MM.1S (cell line): ENCODE measurements at regions not wholly inside any gene's neighbourhood (a gene's known extent, or its start where the extent isn't known, plus 50 kb on each side); places are given as distances from the start of the nearest gene placed in this dataset.

Experiments
- DNase-seq: peaks from one replicate; pipeline ENCODE4 v3.0.0-alpha.2; 2015
- H2AFZ ChIP-seq: fragments of 300-600 bp; sonication (generic); 2 replicates; pipeline ENCODE4 v1.6.0; 2016; ENCODE audit warnings: antibody characterized with exemption, low read length
- H3F3A ChIP-seq: fragments of 300-600 bp; sonication (generic); 2 replicates; pipeline ENCODE4 v1.6.1; 2016; ENCODE audit warnings: mild to moderate bottlenecking, antibody characterized with exemption, low read length, moderate library complexity, mixed read lengths; ENCODE audit not compliant: insufficient read depth
- H3K27ac ChIP-seq: fragments of 300-600 bp; sonication (generic); 2 replicates; pipeline ENCODE4 v1.5.1; 2016; ENCODE audit warnings: mild to moderate bottlenecking, low read length
- H3K27me3 ChIP-seq: fragments of 300-600 bp; sonication (generic); replicated peaks from 2 replicates; pipeline ENCODE4 v1.6.0; 2016; ENCODE audit warnings: low read length; ENCODE audit not compliant: insufficient read depth
- H3K36me3 ChIP-seq: fragments of 300-600 bp; sonication (generic); replicated peaks from 2 replicates; pipeline ENCODE4 v1.6.1; 2016; ENCODE audit warnings: mild to moderate bottlenecking, low read length, mixed read lengths; ENCODE audit not compliant: insufficient read depth
- H3K4me1 ChIP-seq: fragments of 300-600 bp; sonication (generic); 2 replicates; pipeline ENCODE4 v1.6.1; 2016; ENCODE audit warnings: low read length, mixed read lengths
- H3K4me2 ChIP-seq: fragments of 300-600 bp; sonication (generic); 2 replicates; pipeline ENCODE4 v1.6.0; 2016; ENCODE audit warnings: low read depth, low read length
- H3K4me3 ChIP-seq: fragments of 300-600 bp; sonication (generic); 2 replicates; pipeline ENCODE4 v1.5.1; 2016; ENCODE audit warnings: low read length, mixed read lengths
- H3K79me2 ChIP-seq: fragments of 300-600 bp; sonication (generic); 2 replicates; pipeline ENCODE4 v1.6.1; 2016; ENCODE audit warnings: mixed run types, low read length, mixed read lengths
- H3K9ac ChIP-seq: fragments of 300-600 bp; sonication (generic); 2 replicates; pipeline ENCODE4 v1.6.1; 2016; ENCODE audit warnings: low read length, mixed read lengths
- H3K9me2 ChIP-seq: fragments of 300-600 bp; sonication (generic); replicated peaks from 2 replicates; pipeline ENCODE4 v1.6.1; 2016; ENCODE audit warnings: mild to moderate bottlenecking, low read length, mixed read lengths; ENCODE audit not compliant: insufficient read depth
- H3K9me3 ChIP-seq: fragments of 300-600 bp; sonication (generic); replicated peaks from 2 replicates; pipeline ENCODE4 v1.6.1; 2016; ENCODE audit warnings: mild to moderate bottlenecking, low read length, mixed read lengths; ENCODE audit not compliant: insufficient read depth
- H4K20me1 ChIP-seq: fragments of 300-600 bp; sonication (generic); 2 replicates; pipeline ENCODE4 v1.6.1; 2016; ENCODE audit warnings: mild to moderate bottlenecking, low read length, moderate library complexity, mixed read lengths; ENCODE audit not compliant: insufficient read depth
- EZH2 ChIP-seq: fragments of 300-600 bp; sonication (generic); optimal IDR thresholded peaks from 2 replicates; pipeline ENCODE3; 2017; ENCODE audit warnings: low read depth, mild to moderate bottlenecking, antibody characterized with exemption, low read length, mixed read lengths
- EZH2phosphoT487 ChIP-seq: fragments of 300-600 bp; sonication (generic); IDR thresholded peaks from 2 replicates; pipeline ENCODE4 v1.6.1; 2018; ENCODE audit warnings: antibody characterized with exemption, low read length
- TF ChIP-seq, protein P1 (sequence below): fragments of 300-600 bp; sonication (generic); IDR thresholded peaks from 2 replicates; pipeline ENCODE4 v1.5.1; 2016; ENCODE audit warnings: antibody characterized with exemption, low read length, mixed read lengths

DNA sequence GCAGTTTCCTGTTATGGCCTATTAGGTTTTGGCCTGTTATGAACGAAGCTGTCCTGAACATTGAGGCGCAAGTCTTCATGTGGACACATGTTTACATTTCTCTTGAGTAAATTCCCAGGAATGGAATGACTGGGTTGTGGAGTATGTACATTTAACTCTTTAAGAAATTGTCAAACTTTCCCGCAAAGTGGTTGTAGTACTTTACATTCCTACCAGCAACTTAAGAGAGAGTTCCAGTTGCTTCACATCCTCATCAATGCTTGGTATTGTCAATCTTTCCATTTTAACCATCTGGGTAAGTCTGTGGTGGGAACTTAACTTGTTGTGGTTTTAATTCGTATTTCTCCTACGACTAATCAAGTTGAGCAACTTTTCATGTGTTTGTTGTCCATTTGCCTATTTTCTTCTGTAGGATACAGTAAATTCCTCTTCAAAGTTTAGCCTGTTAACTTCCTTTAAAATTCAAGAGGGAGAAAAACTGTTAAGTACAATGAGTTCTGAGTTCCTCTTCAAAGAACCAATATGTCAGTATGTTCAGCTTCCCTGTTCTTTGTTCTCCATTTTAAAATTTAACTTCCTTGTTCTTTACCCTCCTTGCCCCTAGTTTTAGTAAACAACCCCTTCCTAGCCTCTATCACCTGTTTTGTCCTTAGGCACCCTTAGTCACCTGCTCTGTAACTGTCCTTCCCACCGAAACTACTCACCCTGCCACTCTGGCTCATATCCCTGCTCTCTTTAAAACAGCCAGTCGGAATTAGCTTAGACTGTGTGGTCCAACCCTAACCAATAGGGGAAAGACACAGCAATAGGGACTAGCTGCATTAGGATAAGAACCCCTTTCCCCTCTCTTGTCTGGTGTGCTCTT lies 74.0 kb downstream of the FAM241B start:
- no peak overlapping the region for H3K9ac ChIP-seq
- no peaks in the 10 kb centered on the region for H3K79me2 ChIP-seq
- no peak overlapping the region for H3K4me3 ChIP-seq
- no peak overlapping the region for H3K4me2 ChIP-seq
- peaks cover 88% of the 10 kb centered on the region for H3K27me3 ChIP-seq
- no peak overlapping the region for H3K27ac ChIP-seq
- no peaks in the 10 kb centered on the region for H3F3A ChIP-seq
- no peaks in the 10 kb centered on the region for H3K9me3 ChIP-seq
- H2AFZ ChIP-seq: no peak overlapping the region
- DNase-seq: no peak
- H4K20me1 ChIP-seq: no peaks in the 10 kb centered on the region
- H3K9me2 ChIP-seq: no peaks in the 10 kb centered on the region
- no peaks in the 10 kb centered on the region for H3K4me1 ChIP-seq
- no peak for TF ChIP-seq EZH2phosphoT487
- TF ChIP-seq, protein P1, sequence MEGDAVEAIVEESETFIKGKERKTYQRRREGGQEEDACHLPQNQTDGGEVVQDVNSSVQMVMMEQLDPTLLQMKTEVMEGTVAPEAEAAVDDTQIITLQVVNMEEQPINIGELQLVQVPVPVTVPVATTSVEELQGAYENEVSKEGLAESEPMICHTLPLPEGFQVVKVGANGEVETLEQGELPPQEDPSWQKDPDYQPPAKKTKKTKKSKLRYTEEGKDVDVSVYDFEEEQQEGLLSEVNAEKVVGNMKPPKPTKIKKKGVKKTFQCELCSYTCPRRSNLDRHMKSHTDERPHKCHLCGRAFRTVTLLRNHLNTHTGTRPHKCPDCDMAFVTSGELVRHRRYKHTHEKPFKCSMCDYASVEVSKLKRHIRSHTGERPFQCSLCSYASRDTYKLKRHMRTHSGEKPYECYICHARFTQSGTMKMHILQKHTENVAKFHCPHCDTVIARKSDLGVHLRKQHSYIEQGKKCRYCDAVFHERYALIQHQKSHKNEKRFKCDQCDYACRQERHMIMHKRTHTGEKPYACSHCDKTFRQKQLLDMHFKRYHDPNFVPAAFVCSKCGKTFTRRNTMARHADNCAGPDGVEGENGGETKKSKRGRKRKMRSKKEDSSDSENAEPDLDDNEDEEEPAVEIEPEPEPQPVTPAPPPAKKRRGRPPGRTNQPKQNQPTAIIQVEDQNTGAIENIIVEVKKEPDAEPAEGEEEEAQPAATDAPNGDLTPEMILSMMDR: no peak
- TF ChIP-seq EZH2: no peak
- H3K36me3 ChIP-seq: no peaks in the 10 kb centered on the region

DNA sequence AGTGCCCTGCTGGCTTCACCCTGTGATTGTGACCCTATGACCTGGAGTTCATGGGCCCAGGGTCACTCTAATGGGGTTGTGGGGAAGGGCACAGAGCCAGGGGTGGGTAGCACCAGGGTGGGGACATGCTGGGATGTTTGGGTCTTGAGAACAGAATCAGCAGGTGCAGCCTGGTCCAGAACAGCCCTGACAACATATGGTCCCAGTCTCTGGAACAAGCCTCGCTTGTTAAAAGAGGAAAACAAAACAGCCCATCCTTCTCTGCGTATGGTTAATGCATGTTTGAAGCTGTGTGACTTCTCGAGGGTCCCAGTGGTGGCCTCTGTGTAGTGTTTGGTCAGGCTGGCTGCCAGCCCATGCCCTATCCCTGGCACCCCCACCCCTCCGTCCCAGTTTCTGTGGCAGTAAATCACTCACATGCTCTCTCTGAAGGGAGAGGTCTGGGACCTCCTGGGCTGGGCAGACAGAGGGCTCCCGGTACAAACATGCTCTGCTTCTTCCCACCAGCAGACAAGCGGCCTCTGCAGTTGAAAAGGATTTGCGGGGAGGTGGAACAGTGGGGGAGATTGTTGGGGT lies 79.4 kb downstream of the FAM241B start:
- H4K20me1 ChIP-seq: no peaks in the 10 kb centered on the region
- TF ChIP-seq, protein P1: no peak
- TF ChIP-seq EZH2 (no peak), EZH2phosphoT487 (no peak)
- H3K9me3 ChIP-seq: no peaks in the 10 kb centered on the region
- no peak overlapping the region for H3K27ac ChIP-seq
- no peaks in the 10 kb centered on the region for H3K4me1 ChIP-seq
- H3K79me2 ChIP-seq: no peaks in the 10 kb centered on the region
- H3F3A ChIP-seq: no peaks in the 10 kb centered on the region
- peaks cover 90% of the 10 kb centered on the region for H3K27me3 ChIP-seq
- H3K4me3 ChIP-seq: no peak overlapping the region
- no peak overlapping the region for H3K9ac ChIP-seq
- no peak overlapping the region for H2AFZ ChIP-seq
- no peaks in the 10 kb centered on the region for H3K36me3 ChIP-seq
- no peak for DNase-seq
- no peaks in the 10 kb centered on the region for H3K9me2 ChIP-seq
- no peak overlapping the region for H3K4me2 ChIP-seq

DNA sequence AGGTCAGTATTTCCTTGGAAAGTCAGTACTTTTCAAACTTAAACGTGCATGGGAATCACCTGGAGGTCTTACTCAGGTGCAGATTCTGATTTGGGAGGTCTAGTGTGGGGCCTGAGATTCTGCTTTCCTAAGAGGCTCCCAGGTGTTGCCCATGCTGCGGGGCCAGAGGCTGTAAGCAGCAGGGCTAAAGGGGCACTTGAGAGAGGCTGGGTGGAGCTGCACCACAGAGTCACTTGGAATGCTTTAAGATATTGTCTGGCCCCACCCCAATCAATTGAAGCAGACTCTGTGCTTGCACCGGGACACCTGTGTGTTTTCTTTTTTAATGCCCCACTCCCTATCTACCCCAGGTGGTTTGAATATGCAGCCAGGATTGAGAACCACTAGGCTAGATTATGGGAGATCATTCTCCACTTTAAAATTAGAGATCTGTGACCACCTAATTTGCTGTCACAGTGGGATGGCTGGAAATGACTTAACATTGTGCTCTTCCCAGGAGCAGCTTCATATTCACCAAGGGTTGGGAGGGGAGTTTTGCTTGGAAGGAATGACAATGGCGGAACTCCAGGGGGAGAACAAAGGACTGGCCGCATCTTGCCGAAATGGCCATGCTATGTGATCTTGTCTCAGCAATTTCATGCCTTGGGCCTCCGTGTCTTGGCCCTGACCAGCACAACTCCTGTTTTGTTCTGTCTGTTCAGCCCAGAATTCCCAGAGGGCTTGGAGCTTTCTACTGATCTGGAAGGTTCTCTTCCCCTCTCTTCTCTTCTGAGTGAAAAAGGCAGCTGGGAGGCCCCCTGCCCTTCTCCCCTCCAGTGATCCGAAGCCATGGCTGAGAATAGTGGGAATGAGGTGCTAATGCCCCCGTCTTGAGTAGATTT lies 80.2 kb downstream of the FAM241B start:
- H3K4me1 ChIP-seq: no peaks in the 10 kb centered on the region
- no peak overlapping the region for H3K9ac ChIP-seq
- no peaks in the 10 kb centered on the region for H3K36me3 ChIP-seq
- TF ChIP-seq, protein P1: no peak
- no peak for TF ChIP-seq EZH2phosphoT487
- TF ChIP-seq EZH2: no peak
- H3K9me2 ChIP-seq: no peaks in the 10 kb centered on the region
- DNase-seq: no peak
- H3K27ac ChIP-seq: no peak overlapping the region
- H3K9me3 ChIP-seq: no peaks in the 10 kb centered on the region
- H3K4me3 ChIP-seq: no peak overlapping the region
- peaks cover 90% of the 10 kb centered on the region for H3K27me3 ChIP-seq
- H4K20me1 ChIP-seq: no peaks in the 10 kb centered on the region
- H3F3A ChIP-seq: no peaks in the 10 kb centered on the region
- no peak overlapping the region for H2AFZ ChIP-seq
- no peaks in the 10 kb centered on the region for H3K79me2 ChIP-seq
- H3K4me2 ChIP-seq: no peak overlapping the region
